HG02852 (cell line): ENCODE measurements at regions not wholly inside any gene's neighbourhood (a gene's known extent, or its start where the extent isn't known, plus 50 kb on each side); places are given as distances from the start of the nearest gene placed in this dataset.
"Not testable (repeated sequence)": the region's sequence is repeated elsewhere in the genome, so short reads cannot be mapped to it uniquely, and the experiment has no call there.

Experiments used
- ATAC-seq: cut with Tn5 transposase; IDR thresholded peaks from one replicate; pipeline ENCODE4 v1.9.1; 2021; ENCODE audit warnings: mild to moderate bottlenecking, moderate library complexity; ENCODE audit not compliant: unreplicated experiment

DNA sequence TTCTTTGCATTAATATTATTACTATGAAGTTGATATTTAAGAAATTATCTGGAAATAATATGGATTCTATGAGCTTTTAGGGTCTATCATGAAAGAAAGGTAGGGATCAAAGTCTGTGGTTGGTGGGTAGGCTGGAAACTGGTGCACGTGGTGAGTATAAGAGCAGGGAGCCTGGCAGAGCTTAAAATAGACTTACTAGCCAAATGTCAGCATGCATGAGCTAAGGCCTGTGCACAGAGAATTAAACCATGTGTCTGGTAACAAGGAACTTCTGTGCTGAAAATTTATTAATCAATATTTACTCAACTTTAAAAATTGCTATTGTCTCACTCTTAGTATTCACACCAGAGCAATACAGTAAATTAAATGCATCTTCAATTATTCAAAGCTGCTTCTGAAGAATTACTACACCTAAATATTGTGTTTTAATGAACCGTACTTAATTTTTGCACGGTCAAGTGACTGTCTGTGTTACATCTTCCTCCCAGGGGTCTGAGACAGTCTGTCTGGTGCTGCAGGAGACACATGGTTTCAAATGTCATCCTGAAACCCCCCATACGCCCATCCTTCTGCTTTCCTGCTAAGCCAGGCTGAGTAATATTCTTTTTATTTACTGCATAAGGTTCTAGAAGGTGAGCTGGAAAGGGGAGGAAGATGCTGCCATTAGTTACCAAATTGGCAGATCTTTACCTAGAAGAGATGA lies 161.0 kb upstream of the NLRP1 start:
- no peak for ATAC-seq

DNA sequence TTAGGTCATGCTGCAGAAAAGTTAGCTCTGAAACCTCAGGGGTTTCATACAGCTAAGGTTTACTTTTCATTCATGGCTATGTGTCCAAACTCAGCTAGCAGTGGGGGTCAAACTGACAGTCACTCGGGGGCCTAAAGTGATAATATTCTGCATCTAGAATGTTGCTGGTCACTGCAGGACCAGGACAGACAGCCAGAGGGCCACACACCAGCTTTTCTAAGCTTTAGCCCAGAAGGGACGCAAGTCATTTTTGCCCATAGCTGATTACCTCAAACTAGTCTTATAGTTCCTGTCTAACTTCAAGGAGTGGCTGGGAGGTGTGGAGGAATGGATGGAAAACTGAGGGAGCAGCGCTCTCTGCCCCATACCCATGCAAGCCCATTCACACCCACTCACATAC lies 163.0 kb upstream of the NLRP1 start:
- no peak for ATAC-seq

DNA sequence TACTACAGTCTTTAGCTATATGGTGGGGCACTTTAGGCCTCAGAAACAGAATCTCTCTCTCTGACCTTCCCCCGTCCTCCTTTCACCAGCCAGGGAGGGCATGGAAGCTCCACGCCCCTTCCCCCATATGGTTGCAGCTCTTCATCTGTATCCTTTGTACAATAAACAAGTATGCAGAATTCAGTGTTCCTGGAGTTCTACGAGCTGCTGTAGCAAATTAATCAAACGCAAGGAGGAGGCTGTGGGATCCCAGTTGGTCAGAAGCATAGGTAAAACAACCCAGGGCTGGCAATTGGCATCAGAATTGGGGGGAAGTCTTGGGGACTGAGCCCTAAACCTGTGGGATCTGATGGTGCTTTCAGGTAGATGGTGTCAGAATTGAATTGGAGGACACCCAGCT lies 163.7 kb upstream of the NLRP1 start:
- no peak for ATAC-seq

DNA sequence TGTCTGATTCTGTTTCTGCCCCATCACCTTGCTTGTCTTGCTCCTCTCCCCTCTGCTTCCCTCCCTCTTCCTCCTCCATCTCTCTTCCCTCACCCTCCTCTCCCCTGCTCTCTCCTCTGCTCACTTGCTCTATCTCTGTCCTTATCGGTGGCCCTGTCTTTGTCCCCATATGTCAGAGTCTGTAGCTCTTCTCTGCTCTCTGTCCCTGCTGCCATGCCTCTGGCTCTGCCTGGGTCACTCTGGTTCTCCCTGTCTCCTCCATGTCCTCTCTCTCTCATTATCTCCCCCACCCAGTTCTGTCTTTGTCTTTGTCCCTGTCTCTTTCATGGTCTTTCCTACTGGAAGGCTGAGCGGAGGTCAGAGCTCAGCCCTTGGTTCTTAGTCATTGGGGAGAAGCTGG lies 169.1 kb upstream of the NLRP1 start:
- ATAC-seq, result no peak

DNA sequence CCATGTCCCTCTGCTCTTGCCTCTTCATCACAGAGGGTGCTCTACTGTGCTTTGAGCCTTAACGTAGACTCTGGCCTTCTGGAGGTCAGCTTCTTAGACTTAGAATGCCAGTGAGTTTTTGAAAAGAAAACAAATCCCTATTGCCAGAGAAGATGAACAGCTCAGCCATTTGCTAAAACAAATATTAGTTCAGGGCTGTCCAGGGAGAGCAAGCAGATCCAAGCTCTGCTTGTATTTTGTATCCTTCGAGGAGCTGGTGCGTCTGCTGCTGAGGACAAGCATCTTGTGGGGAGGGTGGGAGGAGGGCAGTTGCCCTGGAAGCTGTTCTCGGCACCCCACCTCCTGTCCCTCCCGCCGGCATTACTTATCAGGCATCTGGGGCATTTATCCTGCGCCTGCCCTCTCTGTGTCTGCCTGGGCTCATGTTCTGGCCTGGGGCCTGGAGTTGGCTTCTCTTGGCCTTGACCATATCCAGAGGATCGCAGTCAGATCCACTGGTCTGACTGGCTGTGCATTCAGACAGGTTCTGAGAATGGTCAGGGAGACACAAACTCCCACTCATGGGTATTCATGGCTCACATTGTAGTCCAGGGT lies 173.1 kb upstream of the NLRP1 start:
- ATAC-seq, result no peak

DNA sequence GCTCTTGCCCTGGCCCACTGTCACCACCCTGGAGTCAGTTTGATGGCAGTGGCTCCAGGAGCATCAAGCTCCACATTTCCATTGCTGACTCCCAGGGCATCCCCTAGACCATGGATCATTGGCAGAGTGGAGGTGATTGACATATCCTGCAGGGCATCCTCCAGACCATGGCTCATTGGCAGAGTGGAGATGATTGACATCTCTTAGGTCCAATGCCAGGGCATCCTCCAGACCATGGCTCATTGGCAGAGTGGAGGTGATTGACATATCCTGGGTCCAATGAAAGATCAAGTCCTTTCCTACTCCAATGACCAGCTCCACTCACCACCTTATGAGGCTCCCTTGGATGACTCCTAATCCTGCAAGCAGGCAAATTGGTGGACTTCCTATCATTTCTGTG lies 174.3 kb upstream of the NLRP1 start:
- no peak for ATAC-seq

DNA sequence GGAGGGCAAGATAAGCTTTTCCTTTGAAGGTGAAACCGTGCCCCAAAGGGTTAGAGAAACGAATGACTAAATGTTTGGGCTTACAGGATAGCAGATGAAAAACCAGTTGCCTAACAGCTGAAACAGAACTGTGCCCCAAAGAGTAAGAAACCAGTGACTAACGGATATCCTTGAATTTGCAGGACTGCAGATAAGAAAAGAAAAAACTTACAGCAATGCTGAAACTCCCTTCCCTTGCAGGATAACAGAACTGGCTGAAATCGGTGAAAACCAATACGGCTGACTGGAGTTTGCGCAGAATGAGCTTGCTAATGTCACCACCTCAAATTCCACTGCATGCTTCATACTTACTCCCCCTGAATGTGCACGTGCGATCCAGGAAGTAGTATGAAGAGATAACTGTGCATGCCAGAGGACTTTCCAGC lies 175.2 kb upstream of the NLRP1 start:
- ATAC-seq, result no peak

DNA sequence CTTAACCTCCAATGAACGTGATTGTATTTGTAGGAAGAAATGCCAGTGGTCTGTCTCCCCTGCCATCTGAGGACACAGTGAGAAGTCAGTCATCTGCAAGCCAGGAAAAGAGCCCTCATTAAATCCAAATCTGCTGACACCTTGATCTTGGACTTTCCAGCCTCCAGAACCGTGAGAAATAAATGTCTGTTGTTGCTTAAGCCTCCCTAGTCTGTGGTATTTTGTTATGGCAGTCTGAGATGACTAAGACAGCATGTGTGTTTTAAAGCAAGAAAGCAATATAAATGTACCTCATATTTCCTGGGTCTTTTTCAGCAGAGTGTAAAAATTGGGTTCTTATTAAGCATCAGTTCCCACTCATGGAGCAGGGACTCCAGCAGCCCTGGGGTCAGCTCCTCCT lies 177.9 kb upstream of the NLRP1 start:
- ATAC-seq, result no peak

DNA sequence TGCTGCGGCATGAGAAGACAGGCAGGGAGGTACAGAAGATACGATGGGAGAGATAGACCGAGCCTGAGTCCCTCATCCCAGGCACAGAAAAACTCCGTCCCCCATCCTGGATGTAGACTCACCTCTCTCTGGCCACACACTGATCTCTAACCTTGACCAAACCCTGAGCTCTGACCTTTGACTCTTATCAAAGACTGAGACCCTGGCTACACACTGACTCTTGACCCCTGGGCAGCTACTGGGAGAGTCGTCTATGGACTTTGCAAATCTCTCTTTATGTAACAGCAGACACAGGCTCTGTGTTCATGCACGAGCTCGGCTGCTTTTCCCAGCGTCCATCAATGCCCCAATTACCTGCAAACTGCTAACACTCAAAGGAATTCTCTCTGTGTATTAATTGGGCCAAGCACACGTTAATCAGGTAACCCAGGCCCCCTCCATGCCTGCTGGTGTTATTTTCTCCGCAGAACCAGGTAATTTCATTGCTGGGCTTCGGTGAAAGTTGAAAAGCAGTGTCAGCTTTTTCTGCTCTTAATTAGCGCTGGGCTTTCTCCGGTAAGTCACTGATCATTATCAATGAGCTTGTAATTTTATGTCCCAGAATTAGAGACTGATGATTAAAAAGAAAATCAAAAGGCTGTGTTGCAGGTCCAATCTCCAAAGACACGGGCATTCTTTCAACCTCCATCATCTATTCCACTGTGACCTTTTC lies 179.4 kb upstream of the NLRP1 start:
- no peak for ATAC-seq

DNA sequence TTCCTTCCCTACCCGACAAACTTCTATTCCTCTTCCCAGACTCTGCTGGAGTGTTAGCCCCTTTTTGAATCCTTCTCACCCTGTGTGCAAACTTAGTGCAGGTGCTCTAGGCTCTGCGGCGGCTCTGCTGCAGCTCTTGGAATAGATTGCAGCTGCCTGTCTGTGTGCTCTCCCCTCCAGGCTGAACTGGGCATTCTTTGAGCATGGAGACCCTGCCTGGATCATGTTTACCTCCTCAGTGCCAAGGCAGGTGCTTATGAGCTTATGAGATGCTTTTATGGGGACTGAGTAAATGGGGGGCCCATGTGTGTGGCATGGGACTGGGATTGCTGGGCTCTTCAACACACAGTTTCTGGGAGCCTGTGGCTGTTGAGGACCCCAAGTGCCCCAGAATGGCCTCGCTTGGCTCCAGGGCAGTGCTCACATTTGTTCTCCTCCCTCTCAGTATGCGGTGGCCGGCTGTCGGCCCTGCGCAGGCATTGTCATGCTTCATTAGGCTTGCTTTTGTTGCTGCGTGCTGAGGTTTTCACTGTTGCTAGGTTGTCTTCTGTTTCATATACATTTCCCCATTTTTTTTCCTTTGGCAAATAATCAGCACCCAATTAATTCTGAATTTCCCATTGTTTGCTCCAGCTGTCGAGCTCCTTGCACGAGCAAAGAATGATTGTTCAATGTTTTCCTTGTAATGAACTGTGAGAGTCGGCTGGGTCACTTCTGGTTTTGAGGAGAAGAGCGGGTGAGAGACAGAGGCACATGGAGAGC lies 185.5 kb upstream of the NLRP1 start:
- no peak for ATAC-seq

DNA sequence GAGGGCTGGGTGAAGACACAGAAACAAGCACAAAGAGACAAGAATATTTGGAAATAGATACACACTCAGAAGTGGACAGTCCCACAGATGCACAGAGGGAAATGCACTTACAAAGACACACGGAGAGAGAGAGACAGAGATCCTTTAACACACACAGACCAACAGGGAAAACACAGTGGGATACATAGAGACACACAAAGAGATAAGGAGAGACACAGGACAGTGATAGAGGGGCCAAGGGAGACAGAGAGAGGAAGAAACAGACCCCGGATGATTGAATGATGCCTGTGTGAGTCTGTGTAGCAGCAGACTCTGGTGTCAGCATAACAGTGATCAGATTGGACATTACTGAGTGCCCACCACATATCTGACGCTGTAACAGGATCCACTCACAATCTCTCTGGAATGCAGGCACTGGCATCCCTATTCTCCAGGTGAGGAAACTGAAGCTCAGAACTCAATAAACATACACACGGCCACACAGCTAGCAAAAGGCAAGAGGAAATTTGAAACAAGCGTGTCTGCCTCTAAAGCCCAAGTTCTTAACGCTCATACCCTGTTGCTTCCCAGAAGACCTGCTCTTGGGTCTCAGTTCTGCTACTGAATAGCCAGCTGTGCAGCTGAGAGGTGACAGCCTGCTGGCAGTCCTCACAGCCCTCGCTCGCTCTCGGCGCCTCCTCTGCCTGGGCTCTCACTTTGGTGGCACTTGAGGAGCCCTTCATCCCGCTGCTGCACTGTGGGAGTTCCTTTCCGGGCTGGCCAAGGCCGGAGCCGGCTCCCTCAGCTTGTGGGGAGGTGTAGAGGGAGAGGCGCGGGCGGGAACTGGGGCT lies 186.3 kb upstream of the NLRP1 start:
- ATAC-seq, result no peak

DNA sequence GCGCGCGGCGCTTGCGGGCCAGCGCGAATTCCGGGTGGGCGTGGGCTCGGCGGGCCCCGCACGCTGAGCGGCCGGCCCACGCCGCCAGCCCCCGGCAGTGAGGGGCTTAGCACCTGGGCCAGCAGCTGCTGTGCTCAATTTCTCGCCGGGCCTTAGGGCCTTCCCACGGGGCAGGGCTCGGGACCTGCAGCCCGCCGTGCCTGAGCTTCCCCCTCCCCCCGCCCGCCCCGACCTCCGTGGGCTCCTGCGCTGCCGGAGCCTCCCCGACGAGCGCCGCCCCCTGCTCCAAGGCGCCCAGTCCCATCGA lies 186.9 kb upstream of the NLRP1 start:
- ATAC-seq, result not testable (repeated sequence)

DNA sequence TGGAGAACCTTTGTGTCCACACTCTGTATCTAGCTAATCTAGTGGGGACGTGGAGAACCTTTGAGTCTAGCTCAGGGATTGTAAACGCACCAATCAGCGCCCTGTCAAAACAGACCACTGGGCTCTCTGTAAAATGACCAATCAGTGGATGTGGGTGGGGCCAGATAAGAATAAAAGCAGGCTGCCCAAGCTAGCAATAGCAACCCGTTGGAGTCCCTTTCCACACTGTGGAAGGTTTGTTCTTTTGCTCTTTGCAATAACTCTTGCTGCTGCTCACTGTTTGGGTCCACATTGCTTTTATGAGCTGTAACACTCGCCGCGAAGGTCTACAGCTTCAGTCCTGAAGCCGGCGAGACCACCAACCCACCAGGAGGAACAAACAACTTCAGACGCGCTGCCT lies 187.7 kb upstream of the NLRP1 start:
- not testable (repeated sequence) for ATAC-seq

DNA sequence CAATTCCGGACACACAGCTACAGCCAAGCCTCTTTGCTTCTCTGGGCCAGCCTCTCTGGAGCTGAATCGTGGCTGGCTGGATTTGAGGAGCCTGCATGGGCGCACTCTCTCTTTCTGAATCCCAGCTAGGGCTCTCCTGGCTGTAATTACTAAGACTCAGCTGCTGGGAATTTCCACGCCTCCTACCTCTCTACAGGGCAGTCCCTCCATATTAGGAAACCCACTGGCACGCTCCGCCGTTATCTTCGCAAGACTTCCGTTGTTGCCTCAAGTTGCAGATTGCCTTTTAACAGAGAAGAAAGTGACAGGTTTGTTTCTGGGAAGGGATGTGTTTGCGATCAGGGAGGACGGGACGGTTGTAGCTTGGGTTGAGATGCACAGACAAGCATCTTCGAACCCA lies 188.4 kb upstream of the NLRP1 start:
- ATAC-seq, result no peak

DNA sequence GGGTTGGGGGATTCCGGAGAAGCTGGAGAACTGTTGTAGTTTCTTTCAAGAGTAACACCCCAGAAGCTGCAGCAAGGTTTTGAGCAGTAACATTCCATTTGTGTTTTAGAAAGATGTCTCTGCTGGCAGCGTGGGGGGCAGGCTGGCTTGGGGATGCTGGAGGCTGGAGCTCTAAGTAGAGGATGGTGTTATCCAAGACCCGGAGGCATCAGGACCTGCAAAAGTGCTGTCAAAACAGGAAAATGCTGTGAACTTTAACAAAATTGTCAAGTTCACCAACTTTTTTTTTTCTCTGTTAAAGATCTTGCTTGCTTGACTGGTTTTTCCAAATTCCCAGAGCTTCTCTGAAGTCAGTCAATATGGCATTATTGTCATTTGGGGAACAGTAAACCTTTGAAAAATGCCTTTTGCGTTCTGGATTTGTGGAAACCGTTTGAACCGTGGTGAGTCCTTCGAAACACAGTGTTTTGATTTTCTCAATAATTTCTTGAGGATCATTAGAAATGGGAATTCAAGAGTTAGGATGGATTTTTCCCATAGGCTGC lies 189.6 kb upstream of the NLRP1 start:
- no peak for ATAC-seq

DNA sequence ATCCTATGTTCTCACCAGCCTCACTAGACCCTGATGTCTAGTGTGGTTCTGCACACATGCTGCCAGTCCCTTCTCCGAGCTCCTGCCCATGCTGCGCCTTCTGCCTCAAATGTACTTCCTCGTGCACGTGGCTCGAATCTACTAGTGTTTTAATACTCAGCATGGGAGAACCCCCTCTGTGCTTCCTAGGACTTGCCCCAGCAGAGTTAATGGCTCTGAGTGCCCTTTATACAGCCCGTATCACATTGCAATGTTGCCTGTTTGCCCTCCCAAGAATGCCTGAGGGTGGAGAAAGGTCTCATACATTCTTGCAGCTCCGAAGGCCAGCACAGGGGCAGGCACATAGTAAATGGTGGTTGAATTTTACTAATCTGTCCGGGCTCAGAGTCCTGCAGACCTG lies 190.8 kb upstream of the NLRP1 start:
- ATAC-seq, result no peak

DNA sequence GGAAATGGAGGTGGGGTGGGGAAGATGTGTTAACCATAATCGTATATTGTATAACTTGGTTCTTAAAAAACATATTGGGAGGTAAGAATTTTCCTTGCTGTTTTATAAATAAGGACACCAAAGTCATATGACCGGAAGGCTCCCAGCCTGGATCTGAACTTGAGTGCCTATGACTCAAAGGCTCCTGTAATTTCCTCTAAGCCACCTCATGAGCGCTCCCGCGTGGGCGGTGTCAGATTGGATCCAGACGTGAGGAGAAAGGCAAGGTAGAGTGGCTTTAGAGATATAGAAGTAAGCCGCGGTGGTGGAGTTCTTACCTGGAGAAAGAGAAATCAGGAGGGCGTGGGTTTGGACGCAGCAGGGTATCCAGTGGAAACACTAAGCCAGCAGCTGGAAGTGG lies 196.2 kb upstream of the NLRP1 start:
- ATAC-seq, result no peak

DNA sequence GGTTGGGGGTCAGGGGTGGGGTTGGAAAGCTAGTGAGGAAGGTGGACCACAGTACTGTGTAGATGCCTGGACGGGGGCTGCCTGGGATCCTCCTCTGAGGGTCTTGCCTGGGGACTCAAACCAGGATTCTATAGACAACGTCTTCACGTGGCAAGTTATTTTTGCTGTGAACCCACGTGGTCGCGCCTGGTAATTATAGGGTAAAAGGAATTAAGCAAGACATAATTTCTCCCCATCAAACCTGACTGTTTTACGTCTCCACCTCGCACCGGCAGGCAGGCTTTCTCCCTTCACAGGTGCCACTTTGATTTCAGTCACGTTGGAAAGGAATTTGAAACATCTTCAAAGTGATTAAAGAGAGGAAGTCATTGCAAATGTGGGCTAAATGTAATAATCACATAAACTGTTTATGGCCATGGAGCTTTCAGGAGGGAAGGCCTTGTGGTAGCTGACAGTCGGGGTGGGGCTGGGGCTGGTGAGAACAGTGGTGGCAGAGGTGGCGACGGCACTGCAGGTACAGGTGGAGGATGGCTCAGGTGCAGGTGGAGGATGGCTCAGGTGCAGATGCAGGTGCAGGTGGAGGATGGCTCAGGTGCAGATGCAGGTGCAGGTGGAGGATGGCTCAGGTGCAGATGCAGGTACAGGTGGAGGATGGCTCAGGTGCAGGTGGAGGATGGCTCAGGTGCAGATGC lies 197.1 kb upstream of the NLRP1 start:
- no peak for ATAC-seq

DNA sequence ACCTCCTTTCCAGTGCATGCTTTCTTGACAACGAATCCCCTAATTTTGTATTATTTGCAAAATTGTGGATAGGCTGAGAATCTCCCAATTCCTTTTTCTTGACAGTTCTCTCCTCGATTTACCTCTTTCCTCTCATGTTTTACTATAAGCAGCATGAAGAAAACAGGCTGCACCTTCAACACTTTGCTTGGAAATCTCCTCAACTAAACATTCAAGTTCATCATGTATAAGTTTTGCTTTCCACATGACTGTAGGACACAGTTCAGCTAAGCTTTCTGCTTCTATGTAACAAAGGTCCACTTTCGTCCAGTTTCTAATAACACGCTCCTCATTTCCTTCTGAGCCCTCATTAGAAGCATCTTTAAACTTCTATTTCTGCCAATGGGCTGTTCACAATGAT lies 199.0 kb upstream of the NLRP1 start:
- no peak for ATAC-seq

DNA sequence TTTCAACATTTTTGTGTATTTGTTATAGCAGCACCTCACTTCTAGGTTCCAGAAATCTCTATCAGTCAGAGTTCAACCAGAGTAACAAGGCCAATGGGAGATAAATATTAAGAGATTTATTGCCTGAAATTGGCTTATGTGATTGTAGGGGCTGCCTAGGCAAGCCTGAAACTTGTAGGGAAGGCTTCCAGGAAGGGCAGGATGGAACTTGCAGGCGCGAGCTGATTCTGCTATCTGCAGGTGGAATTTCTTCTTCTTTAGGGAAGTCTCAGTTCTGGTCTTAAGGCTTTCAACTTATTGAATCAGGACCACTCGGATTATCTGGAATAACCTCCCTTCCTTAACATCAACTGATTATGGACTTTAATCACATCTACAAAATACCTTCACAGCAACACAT lies 199.5 kb upstream of the NLRP1 start:
- no peak for ATAC-seq
